Motor neuron (in vitro differentiated cells): ENCODE measurements at regions not wholly inside any gene's neighbourhood (a gene's known extent, or its start where the extent isn't known, plus 50 kb on each side); places are given as distances from the start of the nearest gene placed in this dataset.
"Not testable (repeated sequence)": the region's sequence is repeated elsewhere in the genome, so short reads cannot be mapped to it uniquely, and the experiment has no call there.

Experiments used
- ATAC-seq, 8 experiments: fragments of 200-7000 bp; cut with Tn5 transposase; replicated peaks in 6 of 8; 2 replicates each; pipeline ENCODE4 v1.8.0; 2021; ENCODE audit warnings: mild to moderate bottlenecking in 8 of 8, moderate library complexity in 8 of 8
- H3K27ac ChIP-seq, 2 donors: fragments of 250-450 bp; sonication (Bioruptor Pico); 2 replicates each; pipeline ENCODE4 v1.9.0; 2021; ENCODE audit warnings: antibody characterized with exemption in 2 of 2, mild to moderate bottlenecking in 2 of 2, moderate library complexity in 1 of 2
- H3K4me1 ChIP-seq, 2 donors: fragments of 250-450 bp; sonication (Bioruptor Pico); replicated peaks in 1 of 2; 2 replicates each; pipeline ENCODE4 v1.6.1; 2021; ENCODE audit warnings: antibody characterized with exemption in 2 of 2, mild to moderate bottlenecking in 2 of 2, moderate library complexity in 1 of 2
- H3K4me3 ChIP-seq, 5 donors: fragments of 250-450 bp; sonication (Bioruptor Pico); 2 replicates each; pipeline ENCODE4 v1.9.0; 2021; ENCODE audit warnings: antibody characterized with exemption in 5 of 5, mild to moderate bottlenecking in 5 of 5, moderate library complexity in 4 of 5
- WGBS, 10 experiments: fragments of 450-650 bp; shearing (Covaris generic); methylation state at CpG; one replicate each; pipeline ENCODE4 v1.0.0; 2022; 5-methylcytosine and 5-hydroxymethylcytosine counted together
- in situ Hi-C, 9 experiments: fragments of 400-800 bp; cut with MboI; loops; one replicate each; pipeline ENCODE4 v1.15.0; 2021; ENCODE audit warnings: low sequenced_read_pairs in 9 of 9, low pct_unique_long_range_greater_than_20kb in 2 of 9; ENCODE audit not compliant: unreplicated experiment in 9 of 9

DNA sequence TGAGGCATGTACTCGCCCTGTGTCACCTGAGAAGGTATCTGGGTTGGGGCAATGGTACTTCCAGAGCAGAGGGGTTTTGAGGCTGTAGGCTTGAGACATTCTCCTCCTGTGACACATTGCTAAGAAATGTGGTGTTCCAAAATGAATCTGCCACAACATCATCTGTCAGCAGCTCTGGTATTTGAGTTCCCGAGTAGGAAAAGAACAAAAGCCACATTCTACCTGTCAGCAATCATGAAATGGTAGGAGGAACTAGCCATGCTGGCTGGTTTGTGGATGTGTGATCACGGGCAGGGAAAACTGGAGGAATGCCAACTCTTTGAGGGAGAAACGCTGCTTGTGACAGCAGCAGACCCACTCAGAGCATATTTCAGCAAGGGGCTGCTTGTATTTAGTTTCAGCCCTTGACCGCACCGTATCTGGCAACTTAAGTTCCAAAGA, 579.4 kb upstream of the TBL1XR1 start:
- in situ Hi-C loops, result no loop called here
- no peak overlapping the region for H3K4me3 ChIP-seq
- 20 to 100% (median 83%) methylated on average over 1 to 5 of the region's 6 CpGs; no CpG with 5 or more reads in 1 of the 10 experiments for WGBS, 10 experiments
- H3K27ac ChIP-seq, result no peak overlapping the region
- peaks cover 16 to 18% of the 10 kb centered on the region in 2 donors for H3K4me1 ChIP-seq
- ATAC-seq, result peak in 1 of 8 experiments; percentile 27

DNA sequence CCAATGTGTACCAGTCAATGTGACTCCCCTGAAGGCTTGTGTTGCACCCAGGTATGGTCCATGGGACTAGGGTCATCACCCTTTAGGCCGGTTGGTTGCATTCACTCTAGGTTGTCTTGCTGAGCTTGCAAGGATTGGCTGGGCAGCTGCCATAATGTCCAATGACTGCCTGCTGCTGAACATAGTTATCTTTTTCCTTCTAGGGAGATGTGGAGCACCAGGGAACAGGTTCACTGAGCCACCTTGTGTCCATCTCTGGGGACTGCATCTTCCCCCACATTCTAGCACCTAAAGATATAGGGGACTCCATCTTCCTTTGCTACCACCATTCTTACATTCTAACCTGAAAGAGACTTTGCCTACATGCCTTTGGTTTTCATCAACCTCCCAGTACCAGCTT, 580.4 kb upstream of the TBL1XR1 start:
- in situ Hi-C loops, result no loop called here
- 40 to 100% (median 67%) methylated on average over 1 of the region's 1 CpG; no CpG with 5 or more reads in 7 of the 10 experiments for WGBS, 10 experiments
- H3K27ac ChIP-seq, result no peak overlapping the region
- H3K4me1 ChIP-seq, result peaks cover 16 to 23% of the 10 kb centered on the region in 2 donors
- H3K4me3 ChIP-seq, result no peak overlapping the region
- ATAC-seq, result peak in 4 of 8 experiments; percentile 43 to 82 (median 71)

DNA sequence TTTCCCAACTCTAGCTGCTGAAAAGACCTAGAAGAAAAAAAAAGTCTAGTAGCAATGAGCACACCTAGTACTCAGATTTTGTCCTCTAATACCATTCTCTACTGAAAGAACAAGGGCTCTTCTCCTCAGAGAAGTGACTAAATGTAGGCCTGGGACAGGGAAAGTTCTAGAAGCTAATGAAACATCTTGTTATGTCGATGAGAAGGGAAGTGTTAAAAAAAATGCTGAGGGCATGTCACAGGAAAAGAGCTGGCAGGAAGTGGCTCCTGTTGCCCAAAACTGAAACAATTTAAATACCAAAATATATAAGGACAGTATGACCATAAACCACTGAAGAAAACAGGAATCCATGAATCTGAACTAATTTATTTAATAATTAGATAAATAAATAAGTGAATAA, 581.4 kb upstream of the TBL1XR1 start:
- WGBS, 10 experiments, result 38 to 100% (median 89%) methylated on average over 1 of the region's 1 CpG; no CpG with 5 or more reads in 2 of the 10 experiments
- Histone ChIP-seq H3K4me1 (peaks cover 14 to 16% of the 10 kb centered on the region in 2 donors), H3K4me3 (no peak overlapping the region), H3K27ac (no peak overlapping the region)
- in situ Hi-C loops, result no loop called here
- ATAC-seq, result no peak

DNA sequence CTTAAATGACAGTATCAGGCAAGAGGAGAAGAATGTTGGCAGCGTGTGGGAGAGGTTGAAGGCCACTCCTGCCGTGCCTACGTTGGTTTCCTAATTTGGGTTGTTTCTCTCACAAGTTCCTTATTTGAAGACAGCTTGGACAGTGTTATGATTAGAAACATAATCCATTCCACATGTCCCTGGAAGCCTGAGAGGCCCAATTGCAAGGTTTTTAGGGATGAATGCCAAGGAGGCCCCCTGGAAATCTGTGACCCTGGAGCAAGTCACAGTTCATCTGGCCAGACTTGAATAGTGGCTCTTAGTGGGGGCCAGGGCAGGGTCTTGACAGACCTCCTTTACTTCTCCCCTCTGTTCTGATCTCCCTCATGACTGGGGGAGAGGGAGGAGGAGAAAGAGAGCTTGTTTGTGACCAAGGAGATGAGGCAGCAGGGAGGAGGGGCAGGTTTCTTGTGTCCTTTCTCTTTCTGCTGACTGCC, 584.4 kb upstream of the TBL1XR1 start:
- in situ Hi-C loops, result no loop called here
- Histone ChIP-seq H3K4me1 (peaks cover 8 to 9% of the 10 kb centered on the region in 2 donors), H3K4me3 (no peak overlapping the region), H3K27ac (peak overlapping the region in 1 of 2 donors; percentile 7)
- WGBS, 10 experiments, result 13 to 100% (median 93%) methylated on average over 1 to 3 of the region's 3 CpGs; no CpG with 5 or more reads in 5 of the 10 experiments
- ATAC-seq, result peak in 2 of 8 experiments; percentile 54 to 56

DNA sequence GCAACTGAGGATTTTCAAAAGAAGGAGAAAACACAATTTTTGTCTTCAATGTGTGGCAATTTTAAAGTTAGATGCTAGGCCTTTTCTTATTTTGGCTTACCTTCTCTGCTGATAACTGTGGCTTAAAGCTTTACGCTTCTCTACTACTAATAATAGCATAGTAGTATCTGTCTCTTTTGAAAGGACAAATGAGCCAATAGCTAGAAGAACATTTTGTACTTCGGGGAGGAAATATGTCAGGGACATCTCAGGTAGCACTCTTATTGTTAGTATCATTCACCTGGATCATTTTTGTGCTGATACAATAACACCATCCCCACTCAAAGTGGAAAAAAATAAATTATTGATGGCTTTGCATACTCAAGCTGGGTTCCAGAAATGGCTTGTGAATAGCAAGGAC, 586.1 kb upstream of the TBL1XR1 start:
- ATAC-seq, result no peak
- in situ Hi-C loops, result no loop called here
- Histone ChIP-seq H3K4me3 (no peak overlapping the region), H3K27ac (no peak overlapping the region), H3K4me1 (peaks cover 8 to 9% of the 10 kb centered on the region in 2 donors)
- 92 to 100% (median 100%) methylated on average over 1 to 2 of the region's 2 CpGs; no CpG with 5 or more reads in 1 of the 10 experiments for WGBS, 10 experiments

GRCh38 chr3:177783767-177784166, 586.5 kb upstream of the TBL1XR1 start:
- in situ Hi-C loops, result no loop called here
- no peak for ATAC-seq
- peaks cover 8 to 9% of the 10 kb centered on the region in 2 donors for H3K4me1 ChIP-seq

DNA sequence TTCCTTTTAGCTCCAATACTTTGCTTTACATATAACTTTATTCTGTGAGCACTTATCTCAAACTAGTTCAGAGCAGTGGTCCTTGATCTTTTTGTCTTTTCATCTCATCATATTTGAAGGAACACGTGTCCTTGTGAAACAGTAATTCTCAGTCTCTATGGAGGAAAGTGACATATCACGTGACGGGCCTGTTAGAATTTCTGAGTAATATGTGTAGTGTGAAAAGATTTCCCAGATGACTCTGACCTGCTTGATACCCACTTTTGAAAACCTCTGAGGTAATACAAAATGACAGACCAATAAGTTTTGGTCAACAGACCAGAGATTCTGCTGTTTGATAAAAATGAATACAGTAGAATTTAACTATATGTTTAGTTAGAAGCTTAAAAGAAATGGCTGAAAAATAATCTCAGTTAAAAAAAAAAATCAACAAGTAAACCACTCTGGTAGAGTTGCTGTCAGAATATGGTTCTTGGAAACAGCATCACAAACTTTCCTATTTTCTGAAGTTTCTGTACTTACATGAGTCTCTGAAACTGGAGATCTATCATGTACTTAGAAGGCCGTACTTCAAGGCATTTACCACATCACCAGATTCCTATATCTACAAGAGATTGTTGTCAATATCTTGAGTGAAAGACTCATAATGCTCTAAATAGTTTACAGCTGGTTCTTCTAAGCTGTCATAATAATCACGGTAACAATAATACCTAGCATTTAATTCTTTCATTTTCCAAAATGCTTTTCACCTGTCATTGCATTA, 590.2 kb upstream of the TBL1XR1 start:
- no peak overlapping the region for H3K27ac ChIP-seq
- peaks cover under 1 to 14% of the 10 kb centered on the region in 2 donors for H3K4me1 ChIP-seq
- H3K4me3 ChIP-seq, result no peak overlapping the region
- no peak for ATAC-seq
- in situ Hi-C loops, result no loop called here
- 0 to 100% (median 68%) methylated on average over 1 to 5 of the region's 5 CpGs for WGBS, 10 experiments

More at GRCh38 chr3:177783767-177784166, 586.5 kb upstream of the TBL1XR1 start:
- WGBS, 10 experiments, result 61 to 100% (median 93%) methylated on average over 1 to 5 of the region's 5 CpGs; no CpG with 5 or more reads in 1 of the 10 experiments
- H3K27ac ChIP-seq, result no peak overlapping the region
- no peak overlapping the region for H3K4me3 ChIP-seq

- H3K27ac ChIP-seq, result no peak overlapping the region
- H3K4me1 ChIP-seq, result peaks cover 6 to 12% of the 10 kb centered on the region in 2 donors
- H3K4me3 ChIP-seq, result no peak overlapping the region
- in situ Hi-C loops, result no loop called here
- no peak for ATAC-seq
- 86 to 100% (median 100%) methylated on average over 1 to 2 of the region's 2 CpGs; no CpG with 5 or more reads in 2 of the 10 experiments for WGBS, 10 experiments
Measured at GRCh38 chr3:177789500-177789899, 592.2 kb upstream of the TBL1XR1 start.

- 40 to 87% (median 71%) methylated on average over 1 to 6 of the region's 6 CpGs; no CpG with 5 or more reads in 1 of the 10 experiments for WGBS, 10 experiments
- Histone ChIP-seq H3K4me3 (no peak overlapping the region), H3K27ac (no peak overlapping the region), H3K4me1 (peaks cover 6 to 12% of the 10 kb centered on the region in 2 donors)
- ATAC-seq, result peak in 5 of 8 experiments; percentile 92 to 99 (median 97)
- in situ Hi-C loops, result no loop called here
Measured at GRCh38 chr3:177792311-177793030, 595.2 kb upstream of the TBL1XR1 start.

DNA sequence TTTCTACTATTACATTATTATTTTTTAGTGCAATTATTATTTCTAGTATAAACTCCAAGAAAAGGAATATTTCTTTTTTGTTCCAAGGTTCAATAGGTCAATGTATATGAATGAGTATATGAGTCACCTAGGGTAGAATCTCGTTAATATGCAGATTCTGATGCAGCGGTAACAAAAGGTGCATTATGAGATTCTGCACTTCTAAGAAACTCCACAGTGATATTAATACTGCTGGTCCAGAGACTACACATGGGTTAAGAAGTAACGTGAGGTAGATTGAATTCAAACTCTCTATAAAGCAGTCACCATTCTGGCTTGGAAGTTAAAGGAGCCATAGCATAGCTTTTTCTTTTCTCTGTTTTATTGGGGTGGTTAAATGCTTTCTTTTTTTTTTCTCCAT, 596.2 kb upstream of the TBL1XR1 start:
- 57 to 100% (median 83%) methylated on average over 1 to 3 of the region's 3 CpGs for WGBS, 10 experiments
- in situ Hi-C loops, result no loop called here
- Histone ChIP-seq H3K27ac (no peak overlapping the region), H3K4me3 (no peak overlapping the region), H3K4me1 (peaks cover 6 to 12% of the 10 kb centered on the region in 2 donors)
- no peak for ATAC-seq

- peaks cover 6 to 12% of the 10 kb centered on the region in 2 donors for H3K4me1 ChIP-seq
- no peak for ATAC-seq
- H3K27ac ChIP-seq, result no peak overlapping the region
- 78 to 100% (median 100%) methylated on average over 1 of the region's 1 CpG; no CpG with 5 or more reads in 1 of the 10 experiments for WGBS, 10 experiments
- in situ Hi-C loops, result no loop called here
- H3K4me3 ChIP-seq, result no peak overlapping the region
Measured at GRCh38 chr3:177795216-177795615, 597.9 kb upstream of the TBL1XR1 start.

GRCh38 chr3:177795859-177796258, 598.6 kb upstream of the TBL1XR1 start:
- no peak overlapping the region for H3K4me3 ChIP-seq
- in situ Hi-C loops, result no loop called here
- ATAC-seq, result no peak
- H3K27ac ChIP-seq, result no peak overlapping the region
- peaks cover 6 to 12% of the 10 kb centered on the region in 2 donors for H3K4me1 ChIP-seq

- H3K27ac ChIP-seq, ATAC-seq, H3K4me3 ChIP-seq, in situ Hi-C loops: not testable (repeated sequence)
- 50 to 100% (median 92%) methylated on average over 2 to 3 of the region's 3 CpGs; no CpG with 5 or more reads in 1 of the 10 experiments for WGBS, 10 experiments
- peaks cover 4 to 13% of the 10 kb centered on the region in 2 donors for H3K4me1 ChIP-seq
Measured at GRCh38 chr3:177800147-177800546, 602.9 kb upstream of the TBL1XR1 start.
